NCI-H226 (cell line): ENCODE measurements at regions not wholly inside any gene's neighbourhood (a gene's known extent, or its start where the extent isn't known, plus 50 kb on each side); places are given as distances from the start of the nearest gene placed in this dataset.
"Not testable (repeated sequence)": the region's sequence is repeated elsewhere in the genome, so short reads cannot be mapped to it uniquely, and the experiment has no call there.

Source experiments
- DNase-seq: peaks from one replicate; pipeline ENCODE4 v3.0.0-alpha.2; 2015

DNA sequence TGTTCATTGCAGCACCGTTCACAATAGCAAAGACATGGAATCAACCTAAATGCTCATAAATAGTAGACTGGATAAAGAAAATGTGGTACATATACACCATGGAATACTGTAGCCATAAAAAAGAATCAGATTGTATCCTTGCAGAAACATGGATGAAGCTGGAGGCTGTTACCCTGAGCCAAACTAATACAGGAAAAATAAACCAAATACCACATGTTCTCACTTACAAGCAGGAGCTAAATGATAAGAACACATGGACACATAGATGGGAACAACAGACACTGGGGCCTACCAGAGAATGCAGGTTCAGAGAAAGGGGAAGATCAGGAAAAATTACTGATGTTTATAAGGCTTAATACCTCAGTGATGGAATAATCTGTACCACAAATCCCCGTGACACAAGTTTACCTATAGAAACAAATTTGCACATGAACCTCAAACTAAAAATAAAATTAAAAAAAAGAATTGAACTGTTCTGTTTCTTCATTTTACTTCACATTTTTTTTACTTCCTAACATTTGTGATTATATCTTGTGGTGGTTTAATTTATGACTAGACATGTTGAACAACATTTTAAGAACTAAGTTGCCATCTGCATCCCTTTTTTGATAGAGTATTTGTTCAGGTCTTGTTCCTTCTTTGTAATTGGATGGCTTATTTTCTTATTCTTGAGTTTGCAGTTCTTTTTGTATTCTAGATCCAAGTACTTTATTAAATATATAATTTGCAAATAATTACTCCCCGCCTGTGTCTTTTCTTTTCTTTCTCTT is 835.2 kb downstream of the FSCB start:
- no peak for DNase-seq

DNA sequence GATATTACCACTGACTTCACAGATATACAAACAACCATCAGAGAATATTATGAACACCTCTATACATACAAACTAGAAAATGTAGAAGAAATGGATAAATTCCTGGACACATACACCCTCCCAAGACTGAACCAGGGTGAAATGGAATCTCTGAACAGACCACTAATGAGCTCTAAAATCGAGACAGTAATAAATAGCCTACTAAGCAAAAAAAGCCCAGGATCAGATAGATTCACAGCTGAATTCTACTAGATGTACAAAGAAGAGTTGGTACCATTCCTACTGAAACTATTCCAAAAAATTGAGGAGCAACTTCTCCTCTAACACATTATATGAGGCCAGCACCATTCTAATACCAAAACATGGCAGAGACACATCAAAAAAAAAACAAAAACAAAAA is 837.7 kb downstream of the FSCB start:
- no peak for DNase-seq

DNA sequence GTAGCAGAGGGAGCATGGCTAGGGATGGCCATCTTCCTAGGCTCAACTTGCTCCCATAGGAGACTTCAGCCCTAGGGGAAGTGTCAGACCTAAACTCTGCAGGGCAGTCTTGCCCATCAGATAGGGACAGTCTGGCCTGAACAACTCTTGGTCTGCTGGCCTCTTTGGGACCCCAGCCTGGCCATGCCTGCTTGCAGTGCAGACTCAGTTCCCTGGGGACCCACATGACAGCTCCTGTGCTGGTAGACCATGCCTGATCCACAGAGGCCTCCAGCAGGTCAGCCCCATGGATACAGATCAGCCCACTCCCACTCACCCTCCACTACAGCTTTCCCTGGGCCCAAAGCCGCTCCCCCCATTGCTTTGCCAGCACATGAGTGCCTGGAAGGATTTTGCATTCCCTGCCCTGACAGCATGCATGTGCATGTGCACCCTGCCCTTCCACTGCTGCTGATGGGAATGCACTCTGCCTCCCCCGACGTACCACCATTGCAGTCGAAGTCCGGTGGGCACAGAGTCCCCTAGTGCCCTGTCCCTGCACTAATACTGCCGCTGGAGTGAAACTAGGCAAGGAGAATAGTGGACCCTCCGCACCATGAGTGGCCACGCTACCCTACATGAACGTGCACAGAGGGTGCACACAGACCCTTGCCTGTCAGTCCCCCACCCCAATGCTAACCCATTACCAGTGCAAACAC is 841.4 kb downstream of the FSCB start:
- DNase-seq = no peak

DNA sequence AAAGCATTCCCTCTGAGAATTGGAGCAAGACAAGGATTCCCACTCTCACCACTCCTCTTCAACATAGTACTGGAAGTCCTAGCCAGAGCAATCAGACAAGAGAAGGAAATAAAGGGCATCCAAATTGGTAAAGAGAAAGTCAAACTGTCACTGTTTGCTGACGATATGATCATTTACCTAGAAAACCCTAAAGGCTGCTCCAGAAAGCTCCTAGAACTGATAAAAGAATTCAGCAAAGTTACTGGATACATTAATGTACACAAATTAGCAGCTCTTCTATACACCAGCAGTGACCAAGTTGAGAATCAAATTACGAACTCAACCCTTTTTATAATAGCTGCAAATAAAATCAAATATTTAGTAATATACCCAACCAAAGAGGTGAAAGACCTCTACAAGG is 851.9 kb downstream of the FSCB start:
- not testable (repeated sequence) for DNase-seq

DNA sequence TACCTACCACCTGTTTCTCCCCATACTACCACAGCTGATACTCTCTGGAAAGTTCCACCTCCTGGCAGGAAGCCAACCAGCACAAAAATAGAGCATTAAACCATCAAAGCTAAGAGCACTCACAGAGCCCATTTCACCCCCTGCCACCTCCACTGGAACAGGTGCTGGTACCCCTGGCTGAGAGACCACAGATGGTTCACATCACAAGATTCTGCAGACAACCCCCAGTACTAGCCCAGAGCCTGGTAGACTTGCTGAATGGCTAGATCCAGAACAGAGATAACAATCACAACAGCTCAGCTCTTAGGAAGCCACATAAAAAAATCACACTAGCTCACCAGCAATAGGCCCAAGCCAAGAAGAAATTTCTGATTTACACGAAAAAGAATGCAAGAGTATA is 855.2 kb downstream of the FSCB start:
- DNase-seq = no peak

DNA sequence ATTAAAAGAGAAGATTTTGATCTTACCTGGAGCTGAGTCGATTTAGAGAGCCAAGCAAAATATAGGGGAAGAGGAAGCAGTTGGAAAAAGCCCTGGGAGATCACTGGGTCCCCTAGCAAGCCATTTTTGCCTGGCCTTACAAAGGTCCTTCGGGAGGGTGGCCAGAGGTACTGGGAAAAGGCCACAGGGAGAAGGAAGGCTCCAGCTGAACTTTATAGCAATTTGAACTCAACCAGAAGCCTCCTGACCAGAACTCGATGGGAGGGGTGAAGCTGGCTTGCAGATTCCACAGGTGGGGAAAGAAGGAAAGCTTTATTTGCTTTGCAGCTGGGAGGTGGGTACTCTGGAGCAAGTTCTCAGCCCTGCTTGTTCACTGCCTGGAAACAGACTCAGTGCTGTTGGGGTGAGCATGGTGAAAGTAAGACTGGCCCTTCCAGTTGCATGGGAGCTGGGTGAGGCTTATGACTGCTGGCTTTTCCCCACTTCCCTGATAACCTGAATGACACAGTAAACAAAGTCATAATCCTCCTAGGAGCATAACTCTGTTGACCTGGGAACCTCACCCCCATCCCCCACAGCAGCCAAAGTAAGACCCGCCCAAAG is 855.8 kb downstream of the FSCB start:
- DNase-seq = no peak

DNA sequence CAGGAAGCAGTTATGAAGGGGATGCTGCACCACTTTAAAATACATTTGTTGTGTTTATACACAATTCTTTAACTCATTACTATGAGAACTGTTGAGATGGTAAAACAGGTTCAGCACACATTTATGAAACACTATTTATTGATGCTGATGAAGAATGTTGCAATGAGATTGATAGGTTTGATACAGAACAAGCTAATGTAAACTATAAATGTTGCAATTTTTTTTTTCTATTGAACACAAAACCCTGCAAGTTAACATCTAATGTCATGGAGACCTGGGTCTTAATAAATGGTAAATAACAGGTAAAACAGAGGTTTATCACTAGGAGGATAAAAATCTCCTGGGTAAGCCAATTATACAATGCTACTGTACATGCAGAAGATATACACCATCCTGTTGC is 857.6 kb downstream of the FSCB start:
- no peak for DNase-seq

DNA sequence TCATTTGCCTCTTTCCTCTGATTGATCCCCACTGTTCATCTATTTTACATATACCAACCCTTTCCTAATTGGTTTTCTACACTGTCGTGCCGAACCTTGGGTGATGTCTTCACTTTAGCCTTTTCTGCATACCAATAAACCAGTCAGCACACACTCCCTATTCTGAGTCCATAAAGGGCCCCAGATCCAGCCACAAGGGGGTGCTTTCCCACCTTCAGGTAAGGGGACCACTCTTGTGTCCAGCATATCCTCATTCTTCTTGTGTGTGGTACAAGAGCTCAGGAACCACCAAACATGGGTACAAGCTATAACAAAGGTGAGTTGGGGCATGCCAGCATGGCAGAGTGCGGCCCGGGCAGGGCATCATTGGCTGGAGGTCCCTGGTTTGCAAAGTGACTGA is 859.8 kb downstream of the FSCB start:
- DNase-seq = no peak

DNA sequence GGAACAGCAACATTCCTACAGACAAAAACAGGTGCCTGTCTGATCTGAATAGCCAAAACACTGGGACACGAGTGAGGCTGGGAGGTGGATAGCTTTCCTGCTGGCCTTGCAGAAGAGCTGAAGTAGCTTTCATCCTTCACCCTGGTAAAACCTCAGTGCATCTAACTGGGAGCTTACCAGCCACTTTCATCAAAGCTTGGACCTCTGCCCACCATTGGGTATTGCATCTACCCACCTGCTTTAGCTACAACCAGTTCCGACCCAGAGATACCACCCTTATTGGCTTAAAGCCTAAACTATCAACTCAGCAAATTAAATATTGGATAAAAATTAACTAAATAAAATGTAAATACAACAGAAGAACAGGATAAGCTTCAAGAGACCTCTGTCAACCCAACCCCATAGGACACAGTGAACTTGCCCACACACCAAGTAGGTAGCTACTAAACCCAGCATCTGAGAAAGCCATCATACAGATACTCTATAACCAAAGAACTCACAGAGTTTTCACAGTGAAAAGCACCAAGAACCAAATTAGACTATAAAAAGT is 866.3 kb downstream of the FSCB start:
- no peak for DNase-seq

DNA sequence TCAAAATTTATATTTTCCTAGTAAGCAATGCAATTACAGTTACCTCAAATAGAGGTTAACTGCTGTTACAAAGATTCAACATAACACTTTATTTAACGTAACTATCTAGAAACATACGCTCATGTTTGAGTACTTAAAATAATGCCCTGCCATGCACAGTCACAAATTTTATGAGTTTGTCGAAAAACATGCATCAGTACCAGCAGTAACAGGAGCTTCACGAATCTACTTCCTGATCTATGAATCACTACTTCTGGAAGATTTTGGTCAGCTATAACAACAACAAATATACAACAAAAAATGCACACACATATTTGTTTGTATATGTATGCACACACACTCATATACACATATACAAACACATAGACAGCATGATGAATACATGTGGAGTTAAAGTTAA is 881.8 kb downstream of the FSCB start:
- no peak for DNase-seq

DNA sequence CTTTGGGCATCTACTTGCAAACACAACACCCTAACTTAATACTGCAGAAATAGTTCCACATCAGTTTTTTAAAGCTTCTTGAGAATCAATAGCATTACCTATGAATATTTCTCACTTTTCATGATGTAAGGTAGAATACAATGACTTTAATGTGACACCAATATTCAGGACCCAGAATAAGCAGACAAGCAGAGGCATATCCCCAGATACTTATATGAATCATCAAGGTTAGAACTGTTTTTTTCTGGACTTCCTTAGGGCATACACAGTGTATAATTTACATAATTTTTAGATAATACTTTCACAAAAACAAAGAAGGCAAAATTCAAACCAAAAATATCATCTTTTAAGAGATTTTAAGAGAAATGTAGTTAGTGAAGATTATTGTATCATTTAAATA is 885.8 kb downstream of the FSCB start:
- no peak for DNase-seq

DNA sequence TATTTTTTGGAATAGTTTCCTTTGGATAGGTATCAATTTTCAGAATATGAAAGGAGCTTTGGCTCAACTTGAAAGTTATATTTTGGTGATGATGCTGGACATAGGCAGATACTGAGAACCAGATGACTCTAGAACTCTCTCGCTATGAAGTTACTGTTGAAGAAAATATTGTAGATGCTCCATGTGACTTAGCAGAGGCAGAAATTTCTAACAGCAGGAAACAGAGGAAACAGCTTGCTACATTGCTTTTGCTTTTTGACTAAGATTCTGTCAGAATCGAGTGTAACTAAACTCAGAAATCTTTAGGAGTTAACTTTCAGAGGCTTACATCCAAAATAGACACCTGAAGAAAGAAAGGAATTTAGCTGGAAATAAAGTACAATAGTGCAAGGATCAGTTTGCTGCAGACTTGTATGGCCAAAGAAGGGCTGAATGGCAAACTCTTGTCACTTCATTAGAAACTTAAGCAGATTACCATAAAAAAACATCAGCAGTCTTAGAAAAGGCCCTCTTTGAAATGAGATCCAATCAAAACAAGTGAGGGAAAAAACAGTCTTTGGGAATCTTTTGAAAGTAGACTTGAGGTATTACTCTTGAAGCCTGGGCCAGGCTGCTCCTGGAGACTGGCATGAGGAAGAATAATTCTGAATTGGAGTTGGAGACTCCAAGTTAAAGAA is 911.8 kb downstream of the FSCB start:
- DNase-seq = no peak

DNA sequence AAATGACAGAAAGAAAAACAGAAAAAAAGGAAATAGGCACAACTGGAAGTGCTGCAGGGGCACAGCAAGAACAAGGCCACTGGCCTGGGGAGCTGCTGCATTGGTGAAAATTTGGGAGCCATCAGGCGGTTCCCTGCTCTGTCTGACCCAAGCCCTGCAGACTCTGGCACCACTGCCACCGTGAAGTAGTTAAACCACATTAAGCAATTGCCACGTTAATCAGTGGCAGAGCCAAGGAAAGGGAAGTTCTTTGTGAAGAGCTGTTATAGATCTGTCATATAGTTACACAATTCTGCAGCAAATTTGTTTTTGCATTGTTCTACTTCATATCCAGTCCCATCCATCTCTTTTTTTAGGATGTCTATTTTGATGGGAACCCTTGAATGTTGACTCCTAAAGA is 915.3 kb downstream of the FSCB start:
- no peak for DNase-seq

DNA sequence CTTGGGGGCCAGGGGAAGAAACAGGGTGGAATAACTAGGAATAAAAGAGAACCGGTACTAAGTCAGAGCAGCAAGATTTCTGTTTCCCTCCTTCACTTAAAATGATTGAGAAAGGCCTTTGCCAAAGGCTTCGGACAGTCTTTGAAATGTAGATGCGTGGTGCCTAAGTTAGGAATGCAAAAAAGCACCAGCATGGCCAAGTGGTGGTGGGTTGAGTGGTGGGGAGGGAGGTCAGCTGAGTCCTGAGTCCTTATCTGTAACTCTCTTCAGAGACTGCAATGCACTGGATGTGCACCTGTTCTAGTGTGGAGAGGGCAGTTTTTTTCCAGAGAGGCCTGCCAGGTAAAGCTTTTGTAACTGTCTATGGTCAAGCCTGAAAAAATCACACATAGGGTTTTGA is 919.9 kb downstream of the FSCB start:
- DNase-seq = no peak

DNA sequence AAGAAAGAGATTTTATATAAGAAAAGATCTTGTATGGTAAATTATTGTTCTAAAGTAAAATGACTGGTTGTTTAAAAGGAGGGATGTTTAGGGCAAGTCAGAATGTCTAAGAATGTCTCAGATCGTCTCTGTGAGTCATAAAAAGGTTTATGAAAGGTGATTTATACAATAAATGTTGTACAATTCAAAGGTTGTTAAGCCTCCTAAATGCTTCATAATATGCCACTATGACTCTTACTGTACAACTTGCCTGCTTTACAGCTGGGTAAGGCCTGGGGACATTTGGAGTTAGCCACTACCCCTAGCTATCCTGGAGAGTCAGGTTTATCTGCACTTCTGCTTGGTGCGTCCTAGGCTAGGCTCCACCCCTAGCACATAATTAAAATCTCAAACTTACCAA is 927.4 kb downstream of the FSCB start:
- no peak for DNase-seq

DNA sequence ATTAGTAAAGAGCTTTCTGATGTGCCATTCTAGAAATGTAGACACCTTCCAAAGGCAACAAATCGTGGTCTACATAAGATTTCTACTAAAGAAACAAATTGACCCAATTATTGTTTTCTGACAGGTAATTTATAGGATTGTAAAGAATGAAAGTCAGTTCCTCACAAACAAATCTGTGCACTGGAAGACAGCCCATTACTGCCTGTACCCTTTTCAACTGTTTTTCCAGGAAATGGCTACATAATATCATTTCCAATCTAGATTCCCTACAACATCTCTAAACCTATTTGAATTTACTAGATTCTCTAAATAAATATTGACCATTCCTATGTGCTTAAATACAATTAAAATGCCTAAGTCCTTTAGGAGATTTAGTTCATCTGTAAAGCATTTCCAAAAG is 939.1 kb downstream of the FSCB start:
- DNase-seq = no peak

DNA sequence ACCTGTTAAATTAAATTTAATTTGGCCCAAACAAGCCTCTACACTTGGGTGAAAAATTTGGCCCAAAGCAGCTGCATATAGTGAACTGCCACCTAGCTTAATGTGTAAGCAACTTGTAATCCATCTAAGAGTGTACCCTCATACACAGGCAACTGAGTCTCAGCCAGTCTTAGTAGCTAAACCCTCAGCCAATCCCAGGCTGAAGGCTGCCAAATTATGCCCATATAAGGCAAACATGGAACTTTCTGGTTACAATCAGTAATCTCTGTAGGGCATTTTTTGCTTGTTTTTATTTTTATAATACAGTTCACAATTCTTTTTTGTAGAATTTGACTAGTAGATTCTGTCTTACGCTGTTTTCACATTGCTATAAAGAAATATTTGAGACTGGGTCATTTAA is 958.7 kb downstream of the FSCB start:
- DNase-seq = no peak

DNA sequence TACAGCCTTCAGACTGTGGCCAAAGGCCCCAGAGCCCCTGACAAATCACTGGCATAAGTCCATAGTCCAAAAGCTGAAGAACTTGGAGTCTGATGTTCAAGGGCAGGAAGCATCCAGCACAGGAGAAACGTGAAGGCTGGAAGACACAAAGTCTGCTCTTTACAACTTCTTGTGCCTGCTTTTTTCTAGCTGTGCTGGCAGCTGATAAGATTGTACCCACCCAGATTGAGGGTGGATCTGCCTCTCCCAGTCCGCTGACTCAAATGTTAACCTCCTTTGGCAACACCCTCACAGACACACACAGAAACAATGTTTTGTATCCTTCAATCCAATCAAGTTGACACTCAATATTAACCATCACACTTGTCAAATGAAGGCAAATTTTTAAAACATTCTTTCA is 959.5 kb downstream of the FSCB start:
- DNase-seq = not testable (repeated sequence)

DNA sequence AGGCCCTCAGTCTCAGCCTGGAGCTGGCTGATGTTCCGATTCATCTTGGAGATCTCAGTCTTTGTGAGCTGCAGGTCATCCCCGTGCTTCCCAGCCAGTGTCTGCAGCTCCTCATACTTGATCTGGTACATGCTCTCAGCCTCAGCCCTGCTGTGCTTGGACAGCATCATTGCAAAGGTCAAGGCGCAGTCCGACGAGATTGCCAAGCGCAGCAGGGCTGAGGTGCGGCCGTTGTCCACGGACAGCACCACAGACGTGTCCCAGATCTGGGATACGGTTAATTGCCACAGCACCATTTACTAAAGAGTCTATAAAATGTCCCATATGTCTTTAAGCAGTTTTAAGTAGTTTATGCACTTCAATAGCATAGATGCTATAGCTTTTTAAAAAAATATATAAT is 965.7 kb downstream of the FSCB start:
- no peak for DNase-seq

DNA sequence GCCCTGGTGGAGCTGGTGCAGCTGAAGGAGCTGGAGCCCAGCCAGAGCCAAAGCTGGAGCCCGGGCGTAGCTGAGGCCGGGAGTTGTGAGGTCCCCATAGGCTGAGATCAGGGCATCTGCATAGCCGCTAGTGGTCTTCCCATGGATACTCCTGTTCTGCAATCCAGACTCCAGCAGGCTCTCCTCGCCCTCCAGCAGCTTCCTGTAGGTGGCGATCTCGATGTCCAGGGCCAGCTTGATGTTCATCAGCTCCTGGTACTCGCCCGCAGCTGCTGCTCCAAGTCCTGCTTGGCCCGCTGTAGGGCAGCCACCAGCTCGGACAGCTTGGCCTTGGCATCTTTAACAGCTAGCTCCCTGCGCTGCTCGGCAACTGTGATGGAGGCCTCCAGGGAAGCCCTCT is 966.1 kb downstream of the FSCB start:
- no peak for DNase-seq

DNA sequence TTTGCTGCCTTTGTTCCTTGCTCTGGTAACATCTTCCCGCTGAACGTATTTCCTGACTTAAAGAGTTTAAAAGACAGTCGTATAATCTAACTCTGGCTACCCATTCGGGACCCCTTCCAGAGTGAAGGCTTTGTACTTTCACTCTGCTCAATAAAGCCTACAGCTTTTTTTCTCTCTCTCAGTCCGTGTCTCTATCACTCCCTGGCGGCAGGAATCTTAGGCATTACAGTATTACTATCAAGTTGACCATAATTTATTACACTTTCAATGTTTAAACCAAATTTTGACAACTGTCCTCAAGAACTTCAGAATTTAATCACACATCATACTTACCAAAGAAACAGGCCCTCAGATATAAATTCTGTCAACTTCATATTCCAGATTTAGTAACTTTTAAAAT is 967.9 kb downstream of the FSCB start:
- DNase-seq = peak; percentile 42

DNA sequence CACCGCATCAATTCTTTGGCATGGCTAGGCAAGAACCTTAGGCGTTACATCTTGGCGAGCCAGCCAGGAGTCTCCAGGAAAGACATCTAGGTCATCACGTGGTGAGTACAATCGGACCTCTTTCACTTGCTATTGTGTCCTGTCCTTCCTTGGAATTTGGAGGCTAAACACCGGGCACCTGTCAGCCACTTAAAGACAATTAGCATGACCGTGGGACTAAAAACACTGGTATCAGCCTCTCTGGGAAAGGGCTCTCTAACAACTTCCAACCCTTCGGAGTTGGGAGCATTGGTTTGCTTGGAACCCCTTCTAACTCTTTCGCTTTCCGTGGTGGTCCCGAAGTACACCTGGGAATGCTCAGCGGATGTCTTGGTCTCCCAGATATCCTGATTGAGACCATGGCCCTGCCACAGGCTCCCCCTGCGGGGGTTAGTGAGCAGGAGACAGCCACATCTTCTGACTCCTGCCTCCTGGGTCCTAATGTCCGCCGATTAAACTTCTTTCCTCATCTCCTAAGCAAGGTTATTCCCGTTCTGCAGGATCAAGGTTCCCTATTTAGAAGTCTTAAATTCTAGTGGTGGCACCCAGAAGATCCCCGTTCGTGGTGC is 971.7 kb downstream of the FSCB start:
- DNase-seq = no peak

DNA sequence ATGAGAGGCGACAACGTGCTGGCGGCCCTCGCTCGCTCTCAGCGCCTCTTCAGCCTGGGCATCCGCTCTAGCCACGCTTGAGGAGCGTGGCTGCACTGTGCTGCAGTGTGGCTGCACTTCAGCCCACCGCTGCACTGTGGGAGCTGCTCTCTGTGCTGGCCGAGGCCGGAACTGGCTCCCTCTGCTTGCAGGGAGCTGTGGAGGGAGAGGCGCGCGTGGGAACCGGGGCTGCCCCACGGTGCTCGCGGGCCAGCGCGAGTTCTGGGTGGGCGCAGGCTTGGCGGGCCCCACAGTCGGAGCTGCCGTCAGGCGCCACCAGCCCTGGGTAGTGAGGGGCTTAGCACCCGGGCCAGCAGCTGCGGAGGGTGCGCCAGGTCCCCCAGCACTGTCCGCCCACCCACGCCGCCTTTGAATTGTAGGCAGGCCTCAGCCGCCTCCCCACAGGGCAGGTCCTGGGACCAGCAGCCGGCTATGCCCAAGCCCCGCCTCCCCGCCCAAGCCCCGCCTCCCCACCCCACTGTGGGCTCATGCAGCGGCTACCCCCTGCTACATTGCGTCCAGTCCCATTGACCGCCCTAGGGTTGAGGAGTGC is 974.2 kb downstream of the FSCB start:
- no peak for DNase-seq
